Lung microvascular endothelial cell (primary cell): ENCODE measurements at regions not wholly inside any gene's neighbourhood (a gene's known extent, or its start where the extent isn't known, plus 50 kb on each side); places are given as distances from the start of the nearest gene placed in this dataset.
"Not testable (repeated sequence)": the region's sequence is repeated elsewhere in the genome, so short reads cannot be mapped to it uniquely, and the experiment has no call there.

ENCODE experiments used
- DNase-seq, 2 donors: peaks; one replicate each; pipeline versions ENCODE4 v3.0.0 to v3.0.0-alpha.2; 2010; ENCODE audit warnings: low read depth in 2 of 2

DNA sequence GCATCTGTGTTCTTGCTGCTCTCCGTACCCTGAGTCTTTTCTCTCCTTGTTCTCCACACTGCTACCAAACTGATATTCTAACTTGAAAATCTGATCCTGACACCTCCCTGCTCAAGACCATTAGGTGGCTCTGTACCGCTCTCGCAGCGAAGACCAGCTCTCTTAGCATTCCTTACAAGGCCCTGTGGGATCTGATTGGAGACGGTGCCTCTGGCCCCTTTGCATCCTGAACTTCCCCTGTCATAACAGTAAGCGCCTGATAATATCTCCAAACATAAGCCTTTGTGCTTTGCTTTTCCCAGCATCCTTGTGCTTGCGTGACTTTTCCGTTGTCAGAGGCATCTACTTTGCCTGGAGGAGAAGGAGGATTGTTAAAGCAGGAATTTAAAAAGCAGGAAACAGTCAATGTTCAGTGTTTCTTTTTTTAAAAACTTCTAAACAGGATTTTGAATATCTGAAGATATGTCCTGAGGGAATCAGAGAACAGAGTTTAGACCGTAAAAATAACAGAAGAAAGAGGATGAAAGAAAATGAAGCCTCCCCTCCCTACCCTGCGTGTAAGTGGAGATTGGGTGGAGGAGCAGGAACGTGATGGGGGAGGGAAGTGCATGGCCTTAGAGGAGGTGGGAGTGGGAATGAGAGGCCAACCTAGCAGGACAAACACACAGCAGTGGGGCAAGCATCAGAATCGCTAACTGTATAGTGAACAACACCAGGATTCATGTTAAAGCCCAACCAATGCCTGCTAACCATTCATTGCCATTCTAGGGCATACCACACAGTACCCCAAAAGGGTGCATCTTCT is 89.2 kb upstream of the STMND1 start:
- DNase-seq = peak in 1 of 2 donors; percentile 69

DNA sequence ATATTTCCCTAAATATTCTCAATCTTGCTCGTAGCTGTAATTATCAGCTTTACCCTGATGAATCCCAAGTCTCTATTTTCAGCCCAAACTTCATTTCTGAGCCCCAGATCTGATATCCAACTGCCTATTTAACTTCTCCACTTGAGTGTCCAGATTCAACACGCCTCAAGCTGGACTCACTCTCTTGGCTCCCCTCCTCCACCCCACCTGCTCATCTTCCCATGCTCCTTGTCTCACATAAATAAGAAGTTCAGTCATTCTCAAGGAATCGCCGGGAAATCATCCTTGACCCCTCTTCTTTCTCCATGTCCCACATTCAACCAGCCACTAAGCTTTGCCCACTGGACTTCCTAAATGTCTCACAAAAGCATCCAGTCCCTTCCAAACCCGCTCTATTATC is 89.9 kb upstream of the STMND1 start:
- no peak for DNase-seq

DNA sequence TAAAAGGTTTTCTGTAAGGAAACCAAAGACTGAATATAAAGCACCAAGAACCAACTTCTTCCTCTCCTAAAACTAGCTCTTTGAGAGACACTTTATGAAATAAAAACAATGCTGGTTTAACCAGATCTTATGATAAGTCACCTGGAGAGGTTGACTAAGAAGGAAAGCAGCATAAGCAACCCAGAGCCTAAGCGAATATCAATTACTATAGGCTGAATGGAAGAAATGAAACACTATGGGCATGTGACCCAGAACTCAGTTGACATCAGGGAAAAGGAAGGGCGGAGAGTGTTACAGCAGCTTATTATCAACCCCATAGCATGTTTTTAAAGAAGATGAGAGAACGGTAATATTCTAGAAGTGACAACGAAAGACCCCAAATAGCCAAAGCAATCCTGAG is 94.1 kb upstream of the STMND1 start:
- no peak for DNase-seq

DNA sequence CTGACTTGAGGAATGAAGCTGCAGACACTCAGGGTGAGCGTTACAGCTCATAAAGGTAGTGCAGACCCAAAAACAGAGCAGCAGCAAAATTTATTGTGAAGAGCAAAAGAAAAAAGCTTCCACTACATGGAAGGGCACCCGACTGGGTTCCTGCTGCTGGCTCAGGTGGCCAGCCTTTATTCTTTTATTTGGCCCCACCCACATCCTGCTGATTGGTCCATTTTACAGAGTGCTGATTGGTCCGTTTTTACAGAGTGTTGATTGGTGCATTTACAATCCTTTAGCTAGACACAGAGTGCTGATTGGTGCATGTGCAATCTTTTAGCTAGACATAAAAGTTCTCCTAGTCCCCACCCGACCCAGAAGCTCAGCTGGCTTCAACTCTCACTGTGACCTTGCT is 95.3 kb upstream of the STMND1 start:
- DNase-seq = no peak

DNA sequence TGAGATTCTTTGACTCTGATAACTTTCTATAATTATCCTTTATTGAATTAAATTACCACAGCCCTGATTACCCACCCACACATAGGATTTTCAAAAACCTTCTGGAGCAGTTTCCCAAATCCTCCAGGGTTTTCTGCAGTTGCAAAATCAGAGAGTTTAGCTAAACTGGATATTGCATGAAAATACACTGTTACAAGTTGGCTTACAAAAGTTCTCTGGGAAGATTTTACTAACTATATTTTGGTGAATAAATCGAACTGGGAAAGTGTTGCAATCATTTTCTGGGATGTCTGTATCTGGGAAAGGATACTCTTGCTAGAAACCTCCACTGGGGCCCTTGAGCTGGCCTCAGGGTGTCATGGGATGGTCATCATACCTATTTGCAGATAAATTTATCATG is 97.6 kb upstream of the STMND1 start:
- DNase-seq = no peak

DNA sequence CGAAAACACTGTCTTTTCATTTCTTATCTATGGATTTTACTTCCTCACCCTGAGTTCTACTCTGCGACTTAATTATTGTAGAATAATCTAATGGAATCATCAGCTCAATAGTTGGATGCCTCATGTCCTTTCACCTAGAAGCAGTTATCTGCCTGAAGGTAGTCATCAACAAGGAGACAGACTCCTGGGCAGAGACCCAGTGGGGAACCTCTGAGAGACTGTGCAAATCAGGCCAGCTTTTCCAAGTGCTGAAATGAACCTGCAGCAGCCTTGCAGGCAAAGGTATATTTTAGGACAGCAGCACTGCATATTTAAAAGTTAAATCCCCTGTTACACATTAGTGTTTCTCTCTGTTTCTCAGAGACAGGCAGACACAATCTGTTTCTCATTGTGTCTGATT is 99.7 kb upstream of the STMND1 start:
- DNase-seq = no peak

DNA sequence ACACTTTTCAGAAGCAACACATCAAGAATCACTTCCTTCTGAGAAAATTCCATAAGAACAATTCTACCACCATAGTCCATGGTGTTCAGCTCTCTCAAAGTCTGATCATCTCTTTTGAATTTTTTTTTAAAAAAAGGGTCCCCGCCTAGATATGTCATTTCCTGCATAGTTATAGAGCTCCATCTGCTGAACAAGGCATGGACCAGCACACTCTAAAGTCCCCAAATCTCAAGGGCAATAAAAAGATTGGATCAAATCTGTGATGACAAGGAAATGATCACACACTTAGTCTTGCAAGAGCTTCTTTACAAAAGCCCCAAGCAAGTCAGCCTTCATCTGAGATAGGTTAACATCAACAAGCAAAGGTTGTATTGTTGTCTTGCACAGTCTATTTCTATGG is 100.7 kb upstream of the STMND1 start:
- DNase-seq = no peak

DNA sequence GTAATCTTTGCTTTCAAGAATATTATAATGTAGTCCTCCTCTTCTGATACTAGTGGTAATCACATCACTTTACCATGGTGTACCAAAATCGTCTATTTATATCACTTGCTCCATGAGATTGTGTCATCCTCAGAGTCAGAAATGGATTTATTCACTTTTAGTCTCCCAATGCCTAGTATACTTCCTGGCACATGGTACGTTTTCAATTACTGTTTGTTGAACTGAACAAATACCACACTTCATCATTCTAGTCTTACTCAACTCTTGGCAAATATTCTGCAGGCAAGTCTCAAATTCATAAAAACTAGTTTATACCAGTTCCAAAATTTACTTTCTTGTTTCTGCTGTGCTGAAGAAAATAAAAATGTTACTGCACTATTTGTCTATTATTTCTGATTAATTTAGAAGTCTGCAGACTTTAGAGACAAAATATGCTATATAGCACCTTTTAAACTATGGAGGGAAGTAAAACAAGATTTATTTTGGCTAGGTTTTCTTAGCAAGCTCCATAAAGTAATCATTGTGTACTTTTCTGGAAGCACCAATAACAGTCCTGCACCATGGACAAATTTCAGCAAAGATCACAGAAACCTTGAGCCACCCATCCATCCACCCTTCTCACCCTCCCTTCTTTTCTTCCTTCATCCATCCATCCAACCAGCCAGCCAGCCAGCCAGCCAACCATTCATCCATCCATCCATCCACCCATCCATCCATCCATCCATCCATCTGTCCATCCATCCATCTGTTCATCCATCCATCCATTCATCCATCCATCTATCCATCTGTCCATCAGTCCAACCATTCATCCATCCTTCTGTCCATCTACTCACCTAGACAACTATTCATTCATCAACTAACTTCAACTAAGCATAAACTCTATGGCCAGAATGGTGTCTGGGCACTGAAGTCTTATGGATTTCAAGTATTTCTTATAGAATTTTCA is 102.1 kb upstream of the STMND1 start:
- DNase-seq = no peak

DNA sequence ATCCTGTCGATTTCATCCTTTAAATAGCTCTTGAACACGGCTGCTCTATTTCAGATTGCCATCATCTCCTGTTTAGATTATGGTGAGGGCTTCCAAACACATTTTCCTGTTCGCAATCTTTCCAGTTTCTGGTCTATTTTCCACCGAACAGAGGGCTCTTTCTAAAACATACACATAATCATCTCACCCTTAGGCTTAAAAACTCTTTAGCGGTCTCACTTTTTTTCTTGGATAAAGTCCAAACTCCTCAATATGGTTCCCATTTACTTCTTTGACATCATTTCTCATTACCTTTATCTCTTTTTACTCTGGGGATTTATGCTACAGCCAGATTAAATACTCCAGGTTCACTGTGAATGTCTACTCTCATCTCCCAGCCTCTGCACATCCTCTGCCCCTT is 103.4 kb upstream of the STMND1 start:
- no peak for DNase-seq

DNA sequence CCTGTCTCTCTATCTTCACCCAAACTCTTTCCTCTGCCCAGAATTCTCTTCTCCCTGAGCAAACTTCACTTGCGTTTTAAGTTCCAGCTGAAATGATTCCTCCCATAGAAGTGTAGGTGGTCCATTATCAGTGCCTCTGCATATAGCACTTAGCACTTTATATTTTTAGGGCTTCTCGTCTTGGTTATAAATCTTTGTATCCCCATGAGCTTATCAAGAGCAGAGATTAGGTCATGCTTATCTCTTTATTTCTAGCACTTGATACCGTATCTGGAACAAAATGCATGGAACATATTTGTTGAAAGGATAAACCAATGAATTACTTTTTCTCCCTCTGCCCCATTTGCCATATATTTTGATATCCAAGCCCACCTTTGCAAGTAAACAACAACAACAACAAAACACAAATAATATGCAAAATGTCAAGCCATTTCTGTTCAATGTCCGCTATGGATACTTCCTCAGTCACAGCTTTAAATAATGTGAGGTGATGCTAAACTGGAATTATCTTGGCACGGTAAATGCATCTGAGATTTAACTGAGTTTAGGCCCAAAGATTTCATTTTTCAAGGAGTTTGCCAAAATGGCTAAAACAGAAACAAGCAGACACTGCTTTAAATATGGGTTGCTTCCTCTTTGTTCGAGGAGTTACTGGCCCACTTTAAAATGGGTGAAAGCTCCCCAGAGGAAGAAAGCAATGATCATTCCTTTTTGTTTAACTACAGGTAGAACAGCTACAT is 106.2 kb upstream of the STMND1 start:
- DNase-seq = no peak

DNA sequence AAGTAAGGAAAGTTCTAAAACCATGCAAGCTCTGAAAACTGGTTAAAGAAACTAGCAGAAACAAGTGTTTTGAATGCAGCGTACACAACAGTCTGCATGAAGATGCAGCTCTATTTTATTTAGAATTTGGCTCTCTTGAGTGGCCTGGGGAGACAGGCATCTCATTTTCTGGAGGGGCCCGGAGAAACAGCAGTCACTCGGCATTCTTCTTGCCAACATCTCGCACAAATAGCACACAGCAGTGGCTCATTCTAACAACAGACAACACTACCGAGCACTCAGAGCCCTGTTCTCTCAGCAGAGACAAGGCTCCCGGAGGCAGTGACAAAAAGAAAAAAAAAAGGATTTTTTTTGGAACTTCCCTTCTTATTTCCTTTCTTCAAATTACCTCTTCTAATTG is 108.5 kb upstream of the STMND1 start:
- DNase-seq = no peak

DNA sequence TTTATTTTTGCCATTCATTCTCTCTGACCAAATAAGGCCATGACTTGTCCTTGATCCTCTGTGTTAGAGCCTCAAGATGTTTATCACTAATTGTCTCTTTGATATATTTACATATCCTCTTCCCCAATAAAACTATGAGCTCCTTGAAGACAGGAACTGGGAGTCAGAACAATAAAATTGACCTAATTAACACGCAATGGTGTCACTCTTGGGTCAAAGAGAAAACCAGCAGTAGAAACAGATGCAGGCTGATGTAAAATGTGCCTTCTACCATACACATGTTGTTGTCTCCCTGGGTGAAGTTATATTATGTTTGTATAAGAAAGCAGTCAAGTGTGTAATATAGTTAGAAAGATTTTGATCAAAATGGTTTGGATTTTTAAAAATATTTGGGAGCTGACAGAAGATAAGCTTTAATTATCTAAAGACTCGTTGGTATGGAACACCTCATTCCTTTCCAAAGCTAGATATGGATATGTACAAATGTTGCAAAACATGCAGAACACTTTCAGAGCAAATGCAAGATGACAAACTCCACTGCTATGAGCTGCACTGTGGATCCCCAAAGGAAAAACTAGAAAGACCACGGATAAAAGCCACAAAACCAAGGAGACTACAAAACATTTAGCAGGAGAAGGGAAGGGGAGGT is 109.7 kb upstream of the STMND1 start:
- no peak for DNase-seq

DNA sequence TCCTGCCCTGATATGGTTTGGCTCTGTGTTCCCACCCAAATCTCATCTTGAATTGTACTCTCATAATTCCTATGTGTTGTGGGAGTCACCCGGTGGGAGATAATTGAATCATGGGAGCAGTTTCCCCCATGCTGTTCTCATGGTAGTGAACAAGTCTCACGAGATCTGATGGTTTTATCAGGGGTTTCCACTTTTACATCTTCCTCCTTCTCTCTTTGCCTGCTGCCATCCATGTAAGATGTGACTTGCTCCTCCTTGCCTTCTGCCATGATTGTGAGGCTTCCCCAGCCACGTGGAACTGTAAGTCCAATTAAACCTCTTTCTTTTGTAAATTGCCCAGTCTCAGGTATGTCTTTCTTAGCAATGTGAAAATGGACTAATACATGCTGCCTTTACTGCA is 111.9 kb upstream of the STMND1 start:
- not testable (repeated sequence) for DNase-seq

DNA sequence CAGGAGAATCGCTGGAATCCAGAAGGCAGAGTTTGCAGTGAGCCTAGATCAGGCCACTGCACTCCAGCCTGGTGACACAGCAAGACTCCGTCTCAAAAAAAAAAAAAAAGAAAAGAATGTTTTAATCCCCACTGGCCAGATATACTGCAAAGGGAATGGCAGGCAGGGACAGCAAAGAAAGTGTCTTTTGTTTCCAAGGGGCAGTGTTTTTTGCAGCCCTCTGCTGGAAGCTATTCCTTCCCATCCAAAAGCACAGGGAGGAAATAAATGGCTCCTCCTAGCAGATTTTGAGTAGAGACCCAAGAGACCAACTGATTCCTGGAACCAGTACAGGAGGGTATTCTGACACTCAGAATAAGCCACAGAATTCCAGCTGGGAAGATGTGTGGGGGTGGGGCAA is 112.5 kb upstream of the STMND1 start:
- no peak for DNase-seq

DNA sequence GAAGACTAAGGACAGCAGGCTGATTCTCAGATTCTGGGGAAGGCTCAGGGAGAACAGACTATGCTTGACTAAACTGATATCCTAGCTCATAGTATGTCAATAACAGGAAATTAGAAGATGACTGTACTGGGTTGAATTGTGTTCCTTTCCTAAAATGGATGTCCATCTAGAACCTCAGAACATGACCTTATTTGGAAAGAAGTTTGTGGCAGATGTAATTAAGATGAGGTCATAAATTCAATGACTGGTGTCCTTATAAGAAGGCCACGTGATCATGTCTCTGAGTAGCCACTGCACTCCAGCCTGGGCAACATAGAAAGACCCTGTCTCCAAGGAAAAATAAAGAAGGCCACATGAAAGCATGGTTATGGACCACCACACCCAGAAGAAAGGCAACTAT is 113.9 kb upstream of the STMND1 start:
- no peak for DNase-seq

DNA sequence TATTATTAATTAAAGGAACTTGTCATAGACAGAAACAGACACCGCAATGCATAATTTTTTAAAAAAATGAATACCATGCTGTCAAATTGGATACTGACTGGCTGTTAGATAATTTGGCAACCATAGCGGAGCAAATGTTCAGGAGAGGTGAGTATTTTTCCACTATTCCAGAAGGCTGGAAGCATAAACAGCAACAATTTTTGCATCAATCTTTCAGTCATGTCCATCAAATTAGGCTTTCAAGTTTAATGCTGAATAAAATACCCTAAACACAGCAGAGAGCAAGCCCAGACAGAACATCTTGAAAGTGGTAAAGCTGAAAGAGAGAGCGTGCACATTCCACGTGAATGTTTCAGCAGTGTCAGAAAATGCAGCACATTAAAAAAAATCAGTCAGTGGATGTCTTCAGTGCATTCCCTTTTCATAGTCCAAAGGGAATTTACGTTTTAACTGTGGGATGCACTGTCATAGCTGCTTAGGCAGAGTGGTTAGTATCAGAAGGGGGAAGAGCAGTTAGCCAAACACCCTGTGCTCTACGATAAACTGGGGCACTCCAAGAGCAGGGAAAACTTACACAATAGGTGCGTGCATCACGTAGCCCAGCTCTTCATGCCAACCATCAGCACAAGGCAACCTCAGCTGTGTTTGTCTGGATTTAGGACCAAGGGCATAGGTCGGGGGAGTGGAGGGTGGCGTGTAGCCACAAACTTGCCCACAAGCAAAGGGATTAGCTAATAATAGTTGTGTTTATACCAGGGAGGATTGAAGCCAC is 116.2 kb upstream of the STMND1 start:
- DNase-seq = no peak

DNA sequence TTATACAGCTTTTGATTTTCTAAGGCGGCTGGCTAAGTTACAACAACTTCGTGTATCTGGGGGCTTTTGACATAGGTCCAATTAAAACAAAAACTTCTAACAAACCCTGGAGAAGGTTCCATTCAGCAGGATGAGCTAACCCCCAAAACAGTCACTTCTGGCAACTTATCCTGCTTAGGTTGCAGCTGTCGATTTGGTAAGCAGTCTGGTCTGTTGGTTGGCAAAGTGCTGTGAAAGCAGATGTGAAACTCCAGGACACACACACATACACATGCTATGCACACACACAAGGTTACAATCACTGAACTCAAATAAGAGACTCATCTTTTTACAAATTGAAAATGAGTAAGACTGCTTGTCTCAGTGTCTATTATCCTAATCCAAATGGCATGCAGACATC is 119.0 kb upstream of the STMND1 start:
- DNase-seq = no peak

DNA sequence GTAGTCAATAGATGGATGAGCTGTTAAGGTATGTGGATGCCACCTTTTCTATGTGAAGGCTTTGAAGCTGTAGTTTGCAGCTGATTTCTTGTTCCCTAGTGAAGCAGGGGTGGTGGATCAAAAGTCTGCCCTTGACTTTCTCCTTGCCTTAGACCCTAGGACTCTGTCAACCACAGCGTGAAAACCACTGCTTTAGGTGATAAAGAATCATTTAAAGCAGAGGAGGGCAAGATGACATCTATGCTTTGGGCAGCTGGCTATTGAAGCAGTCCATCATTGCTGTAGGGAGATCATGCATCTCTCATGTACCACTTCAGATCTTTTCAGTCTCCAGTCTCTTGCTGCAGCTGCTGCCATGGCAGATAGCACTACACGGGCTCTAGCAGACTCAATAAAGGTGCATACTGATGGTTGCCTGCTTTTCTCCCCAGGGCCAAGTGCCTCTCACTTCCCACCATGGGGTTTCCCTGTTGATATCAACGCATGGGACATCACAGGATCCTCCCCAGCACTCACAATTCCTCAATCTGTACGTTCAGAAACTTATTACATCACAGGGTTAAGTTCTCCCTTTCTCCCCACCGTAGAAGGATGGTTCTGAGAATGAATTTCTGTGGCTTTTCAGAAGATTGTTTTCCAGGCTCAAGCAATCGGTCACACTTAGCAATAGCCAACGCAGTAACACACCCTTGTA is 122.0 kb upstream of the STMND1 start:
- DNase-seq = no peak

DNA sequence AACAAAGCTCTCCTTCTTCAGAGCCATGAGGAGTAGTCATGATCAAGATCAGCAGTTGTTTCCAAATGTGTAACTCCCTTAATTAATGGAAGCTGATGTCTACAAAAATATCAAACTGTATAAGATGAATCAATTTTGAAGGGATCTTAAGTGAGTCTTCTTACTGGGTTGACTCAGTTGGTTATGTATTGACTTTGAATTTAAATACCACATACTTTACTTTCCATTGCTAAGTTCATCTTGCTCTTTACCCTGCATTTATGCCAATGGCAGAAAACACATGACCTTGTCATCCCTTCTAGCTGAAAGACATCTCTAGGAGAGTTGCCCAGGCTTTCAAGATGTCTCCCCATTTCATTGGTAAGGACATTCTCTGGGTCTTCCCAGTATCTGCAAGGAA is 123.2 kb upstream of the STMND1 start:
- DNase-seq = no peak
